ENCODE measurements at regions not wholly inside any gene's neighbourhood (a gene's known extent, or its start where the extent isn't known, plus 50 kb on each side); places are given as distances from the start of the nearest gene placed in this dataset.

GRCh38 chrX:150034788-150035187 lies 96.5 kb upstream of the EOLA2 start:
- TF ChIP-seq, protein P1, sequence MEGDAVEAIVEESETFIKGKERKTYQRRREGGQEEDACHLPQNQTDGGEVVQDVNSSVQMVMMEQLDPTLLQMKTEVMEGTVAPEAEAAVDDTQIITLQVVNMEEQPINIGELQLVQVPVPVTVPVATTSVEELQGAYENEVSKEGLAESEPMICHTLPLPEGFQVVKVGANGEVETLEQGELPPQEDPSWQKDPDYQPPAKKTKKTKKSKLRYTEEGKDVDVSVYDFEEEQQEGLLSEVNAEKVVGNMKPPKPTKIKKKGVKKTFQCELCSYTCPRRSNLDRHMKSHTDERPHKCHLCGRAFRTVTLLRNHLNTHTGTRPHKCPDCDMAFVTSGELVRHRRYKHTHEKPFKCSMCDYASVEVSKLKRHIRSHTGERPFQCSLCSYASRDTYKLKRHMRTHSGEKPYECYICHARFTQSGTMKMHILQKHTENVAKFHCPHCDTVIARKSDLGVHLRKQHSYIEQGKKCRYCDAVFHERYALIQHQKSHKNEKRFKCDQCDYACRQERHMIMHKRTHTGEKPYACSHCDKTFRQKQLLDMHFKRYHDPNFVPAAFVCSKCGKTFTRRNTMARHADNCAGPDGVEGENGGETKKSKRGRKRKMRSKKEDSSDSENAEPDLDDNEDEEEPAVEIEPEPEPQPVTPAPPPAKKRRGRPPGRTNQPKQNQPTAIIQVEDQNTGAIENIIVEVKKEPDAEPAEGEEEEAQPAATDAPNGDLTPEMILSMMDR (IDR thresholded peaks at IDR 0.05), result no peak
- TF ChIP-seq POLR2A (IDR thresholded peaks at IDR 0.05), result no peak
